Loucy (cell line): ENCODE measurements at regions not wholly inside any gene's neighbourhood (a gene's known extent, or its start where the extent isn't known, plus 50 kb on each side); places are given as distances from the start of the nearest gene placed in this dataset.

Source experiments
- EZH2phosphoT487 ChIP-seq: fragments of 200-600 bp; IDR thresholded peaks from 2 replicates; pipeline ENCODE4 v1.6.1; 2018; ENCODE audit warnings: antibody characterized with exemption, mild to moderate bottlenecking, moderate library complexity, borderline replicate concordance
- TF ChIP-seq, protein P1 (sequence below): fragments of 200-600 bp; sonication (generic); conservative IDR thresholded peaks from 2 replicates; pipeline ENCODE4 v1.5.1; 2014; ENCODE audit warnings: mild to moderate bottlenecking, antibody characterized with exemption, low read length

DNA sequence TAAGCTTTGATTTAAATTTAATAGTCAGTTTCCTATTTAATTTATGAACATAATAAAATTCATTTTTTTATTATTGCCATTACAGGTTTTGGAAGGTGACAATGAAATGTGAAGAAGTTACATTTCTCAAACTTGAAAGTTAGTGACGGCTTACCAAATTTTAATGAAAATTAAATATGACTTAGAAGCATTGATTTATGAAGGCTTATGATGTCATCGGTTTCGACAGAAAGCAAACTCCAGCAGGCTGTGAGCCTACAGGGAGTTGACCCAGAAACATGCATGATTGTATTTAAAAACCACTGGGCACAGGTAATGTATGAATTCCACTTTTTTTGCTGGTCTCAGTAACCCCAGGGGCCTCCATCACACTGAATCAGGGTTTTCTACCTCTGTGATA lies 157.1 kb downstream of the FHIP1A start:
- TF ChIP-seq, protein P1, sequence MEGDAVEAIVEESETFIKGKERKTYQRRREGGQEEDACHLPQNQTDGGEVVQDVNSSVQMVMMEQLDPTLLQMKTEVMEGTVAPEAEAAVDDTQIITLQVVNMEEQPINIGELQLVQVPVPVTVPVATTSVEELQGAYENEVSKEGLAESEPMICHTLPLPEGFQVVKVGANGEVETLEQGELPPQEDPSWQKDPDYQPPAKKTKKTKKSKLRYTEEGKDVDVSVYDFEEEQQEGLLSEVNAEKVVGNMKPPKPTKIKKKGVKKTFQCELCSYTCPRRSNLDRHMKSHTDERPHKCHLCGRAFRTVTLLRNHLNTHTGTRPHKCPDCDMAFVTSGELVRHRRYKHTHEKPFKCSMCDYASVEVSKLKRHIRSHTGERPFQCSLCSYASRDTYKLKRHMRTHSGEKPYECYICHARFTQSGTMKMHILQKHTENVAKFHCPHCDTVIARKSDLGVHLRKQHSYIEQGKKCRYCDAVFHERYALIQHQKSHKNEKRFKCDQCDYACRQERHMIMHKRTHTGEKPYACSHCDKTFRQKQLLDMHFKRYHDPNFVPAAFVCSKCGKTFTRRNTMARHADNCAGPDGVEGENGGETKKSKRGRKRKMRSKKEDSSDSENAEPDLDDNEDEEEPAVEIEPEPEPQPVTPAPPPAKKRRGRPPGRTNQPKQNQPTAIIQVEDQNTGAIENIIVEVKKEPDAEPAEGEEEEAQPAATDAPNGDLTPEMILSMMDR: no peak
- TF ChIP-seq EZH2phosphoT487: no peak
